ENCODE measurements at regions not wholly inside any gene's neighbourhood (a gene's known extent, or its start where the extent isn't known, plus 50 kb on each side); places are given as distances from the start of the nearest gene placed in this dataset.

DNA sequence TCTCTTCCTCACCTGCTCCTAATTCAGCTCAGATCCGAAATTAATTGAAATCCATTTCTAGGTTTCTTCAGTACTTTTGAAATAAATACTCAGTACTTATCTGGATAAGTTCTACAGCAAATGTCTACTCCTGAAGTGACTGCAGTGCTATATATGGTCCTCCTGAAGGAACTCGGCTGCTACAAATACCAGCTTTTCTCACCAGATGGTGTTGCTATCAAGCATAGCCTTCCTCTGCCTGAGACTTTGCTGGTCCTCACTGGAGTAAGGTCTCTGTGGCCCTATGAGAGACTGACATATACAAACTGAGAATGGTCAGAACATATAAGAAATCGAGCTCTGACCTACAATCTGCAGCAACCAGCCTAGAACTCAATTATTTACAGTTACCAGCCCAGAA lies 161.6 kb downstream of the NDFIP2 start:
- no peak for DNase-seq (ENCODE audit: low read depth)
- TF ChIP-seq CTCF (conservative IDR thresholded peaks at IDR 0.05; ENCODE audit: low read depth, low read length): no peak
- no peak overlapping the region for H3K4me3 ChIP-seq (ENCODE audit: low read depth, low read length)

- no peak for TF ChIP-seq CTCF (conservative IDR thresholded peaks at IDR 0.05; ENCODE audit: low read depth, low read length)
- no peak overlapping the region for H3K4me3 ChIP-seq (ENCODE audit: low read depth, low read length)
- DNase-seq (ENCODE audit: low read depth): no peak
These were observed 156.3 kb downstream of the NDFIP2 start for GRCh38 chr13:79637133-79637763.

- peak; percentile 91 for DNase-seq (ENCODE audit: low read depth)
- TF ChIP-seq CTCF (conservative IDR thresholded peaks at IDR 0.05; ENCODE audit: low read depth, low read length): peak; percentile 54
- H3K4me3 ChIP-seq (ENCODE audit: low read depth, low read length): no peak overlapping the region
These were observed 150.2 kb downstream of the NDFIP2 start for GRCh38 chr13:79631051-79631659.

- no peak for DNase-seq (ENCODE audit: low read depth)
- no peak overlapping the region for H3K4me3 ChIP-seq (ENCODE audit: low read depth, low read length)
- TF ChIP-seq CTCF (conservative IDR thresholded peaks at IDR 0.05; ENCODE audit: low read depth, low read length): no peak
These were observed 147.5 kb downstream of the NDFIP2 start for GRCh38 chr13:79628463-79628862.

- H3K4me3 ChIP-seq (ENCODE audit: low read depth, low read length): no peak overlapping the region
- no peak for DNase-seq (ENCODE audit: low read depth)
- no peak for TF ChIP-seq CTCF (conservative IDR thresholded peaks at IDR 0.05; ENCODE audit: low read depth, low read length)
These were observed 146.0 kb downstream of the NDFIP2 start for GRCh38 chr13:79626924-79627323.

- no peak for TF ChIP-seq CTCF (conservative IDR thresholded peaks at IDR 0.05; ENCODE audit: low read depth, low read length)
- no peak for DNase-seq (ENCODE audit: low read depth)
- H3K4me3 ChIP-seq (ENCODE audit: low read depth, low read length): no peak overlapping the region
These were observed 144.6 kb downstream of the NDFIP2 start for GRCh38 chr13:79625517-79625916.

- no peak for TF ChIP-seq CTCF (conservative IDR thresholded peaks at IDR 0.05; ENCODE audit: low read depth, low read length)
- DNase-seq (ENCODE audit: low read depth): no peak
- H3K4me3 ChIP-seq (ENCODE audit: low read depth, low read length): no peak overlapping the region
These were observed 140.9 kb downstream of the NDFIP2 start for GRCh38 chr13:79621902-79622301.

Measured in epithelial cell of proximal tubule (primary cell).